Ramos (cell line): ENCODE measurements at regions not wholly inside any gene's neighbourhood (a gene's known extent, or its start where the extent isn't known, plus 50 kb on each side); places are given as distances from the start of the nearest gene placed in this dataset.

Experiments used
- in situ Hi-C: fragments of 300-500 bp; cut with MboI; formaldehyde crosslinking; loops from one replicate; pipeline ENCODE4 v1.14.3; 2022; ENCODE audit warnings: low sequenced_read_pairs; ENCODE audit not compliant: unreplicated experiment

DNA sequence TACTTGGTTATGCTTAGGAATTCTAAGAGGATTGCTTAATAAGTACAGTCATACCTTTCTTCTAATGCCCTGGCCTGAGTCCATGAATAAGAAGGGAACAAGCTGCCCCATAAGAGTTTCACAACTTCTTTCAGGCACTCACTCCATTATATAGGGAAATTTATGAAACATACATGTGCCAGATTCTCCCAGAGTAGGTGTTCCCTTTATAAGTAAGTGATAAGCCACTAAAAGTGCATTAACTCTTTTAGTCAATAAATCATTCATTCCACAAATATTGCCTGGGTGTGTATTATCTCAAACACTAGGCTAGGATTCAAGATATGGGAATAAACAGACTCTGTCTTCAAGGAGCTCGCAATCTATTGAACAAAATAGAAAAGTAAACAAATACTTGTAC is 84.5 kb upstream of the RBBP8 start:
- in situ Hi-C loops = no loop called here

DNA sequence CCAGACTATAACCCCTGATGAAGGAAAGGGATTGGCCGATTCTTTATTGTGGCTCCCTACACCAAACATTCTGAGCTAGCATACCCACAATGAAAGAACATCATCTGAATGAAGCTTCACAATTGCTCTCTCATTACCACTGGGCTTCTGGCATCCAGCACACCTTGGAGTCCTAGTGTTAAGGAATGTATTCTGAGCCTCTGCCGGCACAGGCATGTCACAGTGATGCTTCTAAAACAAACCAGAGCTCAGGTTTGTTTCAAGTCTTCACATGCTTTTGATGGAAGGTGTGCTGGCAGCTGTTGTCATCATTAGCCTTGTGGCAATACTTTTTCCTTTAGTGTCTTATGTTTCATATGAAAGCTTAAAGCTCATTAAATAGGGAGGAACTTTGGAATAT is 76.3 kb upstream of the RBBP8 start:
- in situ Hi-C loops = no loop called here

DNA sequence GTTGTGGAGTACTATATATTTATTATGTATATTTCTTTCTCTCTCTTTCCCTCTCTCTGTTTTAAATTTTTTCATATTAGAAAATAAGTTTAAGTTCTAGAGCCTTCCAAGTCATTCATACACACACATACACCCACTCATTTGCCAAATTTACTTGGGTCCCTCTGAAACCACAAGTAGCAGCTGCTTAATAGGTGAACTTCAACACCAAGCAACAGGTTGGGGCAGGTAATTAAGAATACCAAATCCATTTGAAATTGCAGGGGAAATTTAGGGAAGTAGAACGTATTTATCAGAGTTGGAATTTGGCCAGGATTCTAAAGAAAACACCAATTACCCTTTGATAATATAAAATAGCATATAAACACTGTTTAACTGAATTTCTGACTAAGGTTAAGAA is 75.0 kb upstream of the RBBP8 start:
- in situ Hi-C loops = no loop called here

DNA sequence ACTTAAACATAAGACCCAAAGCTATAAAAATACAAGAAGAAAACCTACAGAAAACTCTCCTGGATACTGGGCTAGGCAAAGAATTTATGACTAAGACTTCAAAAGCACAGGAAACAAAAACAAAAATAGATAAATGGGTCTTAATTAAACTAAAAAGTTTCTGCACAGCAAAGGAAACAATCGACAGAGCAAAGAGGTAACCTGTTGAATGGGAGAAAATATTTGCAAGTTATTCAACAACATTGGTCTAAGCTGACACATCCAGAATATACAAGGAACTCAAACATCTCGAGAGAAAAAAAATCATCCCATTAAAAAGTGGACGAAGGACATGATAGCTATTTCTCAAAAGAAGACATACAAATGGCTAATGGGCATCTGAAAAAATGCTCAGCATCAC is 72.3 kb upstream of the RBBP8 start:
- in situ Hi-C loops = no loop called here

DNA sequence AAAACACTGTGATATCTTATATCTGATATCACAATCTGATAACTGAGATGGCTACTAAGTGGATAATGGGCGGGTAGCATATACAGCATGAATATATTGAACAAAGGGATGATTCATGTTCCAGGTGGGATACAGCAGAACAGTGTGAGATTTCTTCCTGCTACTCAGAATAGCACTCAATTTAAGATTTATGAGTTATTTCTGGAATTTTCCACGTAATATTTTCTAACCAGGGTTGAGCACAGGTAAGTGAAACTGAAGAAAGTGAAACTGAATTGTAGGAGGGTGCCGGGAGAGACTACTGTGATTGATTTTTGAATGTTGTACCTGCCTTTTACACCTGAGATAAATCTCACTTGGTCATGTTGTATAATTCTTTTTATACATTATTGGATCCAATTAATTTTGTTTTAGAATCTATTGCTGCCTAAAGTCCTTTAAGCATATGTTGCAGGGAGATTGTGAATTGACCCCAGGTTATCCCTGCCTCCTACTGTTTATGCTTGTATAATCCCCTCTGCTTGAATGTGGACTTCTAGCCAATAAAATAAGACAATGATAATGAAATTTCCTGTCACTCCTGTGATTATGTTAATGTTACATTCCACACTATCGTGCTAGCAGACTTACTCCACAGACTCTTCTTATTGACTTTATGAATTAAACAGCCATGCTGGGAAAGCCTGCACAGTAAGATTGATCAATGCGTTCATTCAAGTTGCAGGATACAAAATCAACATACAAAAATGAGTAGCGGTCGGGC is 67.6 kb upstream of the RBBP8 start:
- in situ Hi-C loops = no loop called here

DNA sequence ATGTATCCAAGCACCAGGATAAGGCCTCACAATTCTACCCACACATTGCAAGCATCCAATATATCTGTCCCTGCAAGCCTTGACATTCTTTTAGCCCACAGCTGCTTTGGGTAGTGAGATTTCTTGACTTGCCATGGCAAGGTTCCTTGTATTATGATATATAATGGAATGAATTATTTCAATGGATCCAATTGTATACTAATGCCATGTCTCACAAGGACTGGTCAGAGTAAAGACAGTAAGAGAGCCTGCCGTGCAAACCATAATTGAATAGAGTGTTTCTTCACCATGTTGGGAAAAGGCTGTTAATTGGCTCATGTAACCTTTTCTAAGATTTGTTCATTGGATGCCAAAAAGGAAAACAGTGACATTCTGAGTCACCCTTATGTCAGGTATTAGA is 64.3 kb upstream of the RBBP8 start:
- in situ Hi-C loops = no loop called here

DNA sequence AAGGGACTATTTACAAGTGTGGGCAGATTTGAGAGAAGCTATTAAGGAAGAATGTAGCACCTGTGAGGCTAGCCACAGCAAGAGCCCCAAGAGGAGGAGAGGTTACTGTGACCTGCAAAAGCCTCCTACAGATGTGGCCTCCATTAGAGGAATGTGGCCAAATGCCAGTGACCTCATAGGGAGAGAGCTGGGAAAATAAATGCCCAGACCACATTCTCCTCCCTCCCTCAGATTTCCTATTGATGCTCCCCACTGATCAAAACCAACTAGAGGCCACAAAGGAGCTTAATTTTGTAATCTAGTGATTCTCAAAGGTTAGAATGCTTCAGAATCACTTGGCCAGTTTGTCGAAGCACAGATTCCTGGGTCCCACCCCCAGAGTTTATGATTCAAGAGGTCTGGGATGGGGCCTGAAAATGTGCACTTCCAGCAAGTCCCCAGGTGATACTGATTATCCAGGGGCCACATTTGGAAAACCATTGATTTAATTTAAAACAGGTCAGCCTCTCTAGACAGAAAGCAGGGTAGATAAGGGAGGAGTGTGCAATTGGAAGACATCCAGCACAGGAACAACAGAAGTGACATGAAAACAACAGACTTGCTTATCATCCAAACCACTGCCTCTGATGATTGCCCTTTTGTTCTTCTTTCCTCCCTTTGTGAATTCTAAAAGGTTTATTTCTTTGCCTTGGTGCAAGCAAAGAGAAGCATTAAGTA is 61.2 kb upstream of the RBBP8 start:
- in situ Hi-C loops = no loop called here

DNA sequence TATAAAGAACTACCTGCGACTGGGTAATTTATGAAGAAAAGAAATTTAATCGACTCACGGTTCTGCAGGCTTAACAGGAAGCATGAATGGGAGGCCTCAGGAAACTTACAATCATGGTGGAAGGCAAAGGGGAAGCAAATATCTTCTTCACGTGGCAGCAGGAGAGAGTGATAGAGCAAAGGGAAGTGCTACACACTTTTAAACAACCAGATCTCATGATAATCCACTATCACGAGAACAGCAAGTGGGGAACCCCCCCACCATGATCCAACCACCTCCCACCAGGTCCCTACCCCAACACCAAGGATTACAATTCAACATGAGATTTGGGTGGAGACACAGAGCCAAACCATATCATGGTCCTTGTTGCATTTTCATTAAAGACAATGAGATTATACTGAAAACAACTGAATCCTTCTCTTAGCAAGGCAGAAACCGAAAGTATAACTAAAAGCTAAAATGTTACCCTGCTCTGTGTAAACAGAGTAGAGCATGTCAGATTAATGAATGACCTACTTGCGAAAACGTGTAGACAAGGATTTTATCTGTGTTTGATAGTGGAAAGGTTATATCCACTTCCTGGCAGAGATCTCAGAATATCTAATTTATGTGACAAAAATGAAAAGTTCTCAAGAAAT is 60.1 kb upstream of the RBBP8 start:
- in situ Hi-C loops = no loop called here

DNA sequence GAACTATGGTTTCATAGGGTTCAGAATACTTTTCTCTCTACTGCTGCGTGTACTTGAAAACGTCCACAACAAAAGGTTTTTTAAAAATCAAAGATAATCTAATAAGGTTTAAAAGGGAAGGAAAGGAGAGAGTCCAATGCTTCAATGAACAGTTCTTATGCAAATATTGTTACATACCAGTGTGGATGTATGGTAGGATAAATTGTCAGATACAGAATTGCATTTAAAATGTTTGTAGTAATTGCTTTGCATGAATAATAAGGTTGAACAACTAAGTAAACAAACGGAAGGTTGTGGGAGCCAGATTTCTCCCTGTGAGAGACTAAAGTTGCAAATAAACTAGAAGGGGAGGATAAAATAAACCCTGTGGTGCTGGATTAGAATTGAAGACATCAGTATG is 53.8 kb upstream of the RBBP8 start:
- in situ Hi-C loops = no loop called here

DNA sequence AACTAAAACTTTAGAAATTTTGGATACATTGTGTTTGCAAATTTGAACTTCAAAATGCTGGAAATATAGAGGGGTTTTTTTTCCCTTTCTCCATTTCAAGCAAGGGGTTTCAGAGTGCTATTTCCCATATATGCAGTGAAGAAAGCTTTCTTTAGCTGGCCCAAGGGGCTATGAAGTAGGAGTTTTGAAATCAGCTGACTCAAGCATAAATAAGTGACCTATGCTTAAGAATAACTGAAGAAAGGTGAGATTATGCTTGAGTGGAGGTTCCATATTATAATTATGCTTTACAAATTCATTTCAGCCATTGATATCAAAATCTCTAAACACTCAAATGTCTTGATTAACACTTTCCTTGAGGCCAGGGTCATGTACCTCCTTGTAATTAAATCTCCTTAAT is 51.0 kb upstream of the RBBP8 start:
- in situ Hi-C loops = no loop called here

DNA sequence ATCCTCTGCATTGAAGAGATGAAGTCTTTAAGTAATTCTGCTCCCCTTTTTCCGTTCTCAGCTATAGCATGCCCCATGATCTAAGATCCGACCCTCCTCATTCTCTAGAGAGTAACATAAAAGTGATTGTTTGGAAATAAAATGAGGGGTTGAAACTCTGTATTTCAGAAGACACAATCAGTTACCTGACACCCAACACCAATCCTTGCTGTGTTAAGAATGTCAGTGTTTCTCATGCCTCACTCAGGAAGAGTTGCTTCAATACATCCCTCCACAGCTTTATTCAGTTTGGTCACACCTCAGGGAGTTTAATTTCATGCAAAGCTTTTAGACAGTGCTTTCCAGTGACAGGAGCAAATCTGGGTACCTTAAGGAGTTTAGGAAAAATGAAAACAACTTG is 49.9 kb upstream of the RBBP8 start:
- in situ Hi-C loops = no loop called here
